ENCODE measurements at regions not wholly inside any gene's neighbourhood (a gene's known extent, or its start where the extent isn't known, plus 50 kb on each side); places are given as distances from the start of the nearest gene placed in this dataset.
"Not testable (repeated sequence)": the region's sequence is repeated elsewhere in the genome, so short reads cannot be mapped to it uniquely, and the experiment has no call there.

DNA sequence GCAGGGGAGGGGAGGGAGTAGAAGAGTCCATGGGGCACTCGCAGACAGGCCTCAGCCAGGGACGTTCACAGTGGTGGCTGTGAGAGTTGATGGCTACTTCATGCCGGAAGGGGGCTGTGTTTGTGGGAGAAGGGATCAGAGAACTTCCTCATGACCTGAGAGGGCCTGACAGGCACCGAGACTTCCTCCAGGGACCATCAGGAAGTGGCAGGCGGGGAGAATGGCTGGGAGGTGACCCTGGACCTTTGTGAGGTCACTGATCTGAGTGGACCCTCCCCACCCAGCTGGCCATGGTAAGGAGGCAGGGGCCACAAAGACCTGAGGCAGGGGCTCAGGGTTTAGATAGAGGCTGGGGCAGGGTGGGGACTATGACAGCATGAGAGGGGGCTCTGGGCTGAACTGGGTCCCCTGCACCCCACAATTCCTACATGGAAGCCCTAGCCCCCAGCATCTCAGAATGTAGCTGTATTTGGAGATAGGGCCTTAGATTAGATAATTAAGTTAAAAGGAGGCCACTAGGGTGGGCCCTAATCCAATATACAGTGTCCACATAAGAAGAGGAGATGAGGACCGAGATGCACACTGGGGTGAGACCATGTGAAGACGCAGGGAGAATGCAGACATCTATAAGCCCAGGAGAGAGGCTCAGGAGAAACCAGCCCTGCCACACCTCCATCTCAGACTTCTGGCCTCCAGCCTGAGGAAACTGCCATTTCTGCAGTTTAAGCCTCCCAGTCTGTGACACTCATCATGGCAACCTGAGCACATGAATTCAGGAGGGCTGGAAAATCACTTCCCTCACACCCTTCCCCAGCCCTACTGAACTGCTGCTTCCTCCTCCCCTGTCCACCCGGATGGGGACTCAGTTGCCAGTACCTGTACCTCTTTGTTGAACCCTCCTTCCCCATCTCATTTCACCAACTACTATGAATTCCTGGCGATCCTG lies 273.9 kb upstream of the ZNF32 start:
- Histone ChIP-seq H3K27me3 (no peaks in the 10 kb centered on the region), H3K27ac (no peak overlapping the region), H3K4me3 (no peak overlapping the region), H3K4me1 (no peaks in the 10 kb centered on the region), H3K36me3 (no peaks in the 10 kb centered on the region), H3K9me3 (peaks cover 0 to 3% of the 10 kb centered on the region in 2 donors)
- no peak for ATAC-seq
- no peak for DNase-seq
- intact Hi-C loops (cut with DNase I) = no loop called here
- TF ChIP-seq, protein P1, sequence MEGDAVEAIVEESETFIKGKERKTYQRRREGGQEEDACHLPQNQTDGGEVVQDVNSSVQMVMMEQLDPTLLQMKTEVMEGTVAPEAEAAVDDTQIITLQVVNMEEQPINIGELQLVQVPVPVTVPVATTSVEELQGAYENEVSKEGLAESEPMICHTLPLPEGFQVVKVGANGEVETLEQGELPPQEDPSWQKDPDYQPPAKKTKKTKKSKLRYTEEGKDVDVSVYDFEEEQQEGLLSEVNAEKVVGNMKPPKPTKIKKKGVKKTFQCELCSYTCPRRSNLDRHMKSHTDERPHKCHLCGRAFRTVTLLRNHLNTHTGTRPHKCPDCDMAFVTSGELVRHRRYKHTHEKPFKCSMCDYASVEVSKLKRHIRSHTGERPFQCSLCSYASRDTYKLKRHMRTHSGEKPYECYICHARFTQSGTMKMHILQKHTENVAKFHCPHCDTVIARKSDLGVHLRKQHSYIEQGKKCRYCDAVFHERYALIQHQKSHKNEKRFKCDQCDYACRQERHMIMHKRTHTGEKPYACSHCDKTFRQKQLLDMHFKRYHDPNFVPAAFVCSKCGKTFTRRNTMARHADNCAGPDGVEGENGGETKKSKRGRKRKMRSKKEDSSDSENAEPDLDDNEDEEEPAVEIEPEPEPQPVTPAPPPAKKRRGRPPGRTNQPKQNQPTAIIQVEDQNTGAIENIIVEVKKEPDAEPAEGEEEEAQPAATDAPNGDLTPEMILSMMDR (IDR thresholded peaks at IDR 0.05) = no peak

DNA sequence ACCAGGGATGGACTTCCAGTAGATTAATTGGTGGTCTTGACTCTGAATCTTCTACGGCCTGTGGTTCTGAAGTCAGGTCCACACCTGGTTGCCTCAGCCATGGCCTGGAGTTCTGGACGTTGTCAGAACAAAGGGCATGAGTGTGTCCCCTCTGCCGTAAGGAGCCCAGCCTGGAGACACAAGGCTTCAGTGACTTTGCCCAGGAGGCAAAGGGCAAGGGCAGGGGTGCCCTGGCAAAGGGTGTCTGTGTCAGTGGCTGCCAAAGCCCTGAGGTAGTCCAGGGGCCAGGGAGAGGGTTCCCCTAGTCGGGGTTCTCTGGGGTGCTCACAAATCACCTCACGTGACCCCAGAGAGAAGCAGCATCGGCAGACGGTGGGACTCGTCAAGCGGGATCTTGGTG lies 273.2 kb upstream of the ZNF32 start:
- no peak for DNase-seq
- Histone ChIP-seq H3K36me3 (no peaks in the 10 kb centered on the region), H3K4me1 (no peaks in the 10 kb centered on the region), H3K27ac (no peak overlapping the region), H3K9me3 (peaks cover 0 to 3% of the 10 kb centered on the region in 2 donors), H3K27me3 (no peaks in the 10 kb centered on the region), H3K4me3 (no peak overlapping the region)
- TF ChIP-seq, protein P1 (IDR thresholded peaks at IDR 0.05) = no peak
- ATAC-seq = no peak
- intact Hi-C loops (cut with DNase I) = no loop called here

DNA sequence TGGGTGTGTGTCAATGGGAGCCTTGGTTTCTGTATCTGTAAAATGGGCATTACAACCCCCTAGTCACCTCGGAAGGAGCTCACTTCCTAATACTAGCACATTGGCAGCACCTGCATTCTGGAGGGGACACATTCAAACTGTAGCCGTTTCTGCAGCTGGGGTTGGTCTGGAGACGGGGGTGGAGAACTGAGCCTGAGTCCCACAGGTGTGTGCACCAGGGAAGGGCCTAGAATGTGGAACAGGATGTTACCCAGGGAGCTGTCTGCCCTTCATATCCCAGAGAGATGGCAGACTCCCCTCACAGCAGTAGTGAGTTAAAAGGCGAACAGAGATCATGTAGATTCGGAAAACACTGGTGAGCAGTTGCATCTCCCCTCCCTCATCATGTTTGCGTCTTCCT lies 272.8 kb upstream of the ZNF32 start:
- TF ChIP-seq, protein P1 (IDR thresholded peaks at IDR 0.05) = no peak
- intact Hi-C loops (cut with DNase I) = no loop called here
- no peaks in the 10 kb centered on the region for H3K4me1 ChIP-seq
- no peaks in the 10 kb centered on the region for H3K27me3 ChIP-seq
- ATAC-seq (no peak), DNase-seq (no peak)
- H3K36me3 ChIP-seq = no peaks in the 10 kb centered on the region
- H3K4me3 ChIP-seq = no peak overlapping the region
- no peak overlapping the region for H3K27ac ChIP-seq
- H3K9me3 ChIP-seq = peaks cover 0 to 3% of the 10 kb centered on the region in 2 donors

DNA sequence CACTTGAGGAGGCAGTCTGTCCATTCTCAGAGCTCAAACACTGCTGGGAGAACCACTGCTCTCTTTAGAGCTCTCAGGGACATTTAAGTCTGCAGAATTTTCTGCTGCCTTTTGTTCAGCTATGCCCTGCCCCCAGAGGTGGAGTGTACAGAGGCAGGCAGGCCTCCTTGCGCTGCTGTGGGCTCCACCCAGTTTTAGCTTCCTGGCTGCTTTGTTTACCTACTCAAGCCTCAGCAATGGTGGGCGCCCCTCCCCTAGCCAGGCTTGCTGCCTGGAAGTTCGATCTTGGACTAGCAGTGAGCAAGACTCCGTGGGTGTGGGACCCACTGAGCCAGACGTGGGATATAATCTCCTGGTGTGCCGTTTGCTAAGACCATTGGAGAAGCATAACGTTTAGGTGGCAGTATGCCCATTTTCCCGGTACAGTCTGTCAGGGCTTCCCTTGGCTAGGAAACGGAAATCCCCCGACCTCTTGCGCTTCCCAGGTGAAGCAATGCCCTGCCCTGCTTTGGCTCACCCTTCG lies 271.6 kb upstream of the ZNF32 start:
- H3K9me3 ChIP-seq; H3K4me3 ChIP-seq; H3K36me3 ChIP-seq; ATAC-seq; DNase-seq; intact Hi-C loops (cut with DNase I); H3K27me3 ChIP-seq; H3K27ac ChIP-seq; H3K4me1 ChIP-seq: not testable (repeated sequence)

DNA sequence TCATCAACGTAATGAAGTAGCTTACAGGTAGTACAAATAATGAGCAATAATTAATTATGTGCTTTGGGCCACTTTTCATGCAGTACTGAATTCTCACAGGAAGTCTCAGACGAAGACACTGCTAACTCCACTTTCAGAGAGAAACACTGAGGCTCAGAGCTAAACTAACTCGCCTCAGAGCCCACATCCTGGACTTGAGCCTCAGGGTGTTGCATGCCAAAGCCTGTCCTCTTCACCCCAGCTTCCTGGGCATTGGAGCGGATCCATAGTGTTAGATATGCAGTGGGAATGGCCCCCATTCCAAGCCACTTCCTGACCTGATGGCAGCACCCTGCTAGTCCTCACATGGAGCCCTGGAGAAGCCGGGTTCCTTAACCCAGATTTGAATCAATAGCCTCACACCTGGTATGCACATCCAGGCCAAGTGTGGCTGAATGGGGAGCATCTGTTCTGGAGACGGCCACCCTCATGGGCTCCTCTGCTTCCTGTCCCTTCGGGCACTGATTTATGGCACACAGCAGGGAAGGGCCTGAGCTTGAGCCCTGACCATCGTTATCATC lies 265.1 kb upstream of the ZNF32 start:
- intact Hi-C loops (cut with DNase I) = no loop called here
- no peaks in the 10 kb centered on the region for H3K27me3 ChIP-seq
- H3K4me1 ChIP-seq = peaks cover 0 to 6% of the 10 kb centered on the region in 2 donors
- no peak for DNase-seq
- H3K9me3 ChIP-seq = no peaks in the 10 kb centered on the region
- no peak overlapping the region for H3K4me3 ChIP-seq
- H3K36me3 ChIP-seq = no peaks in the 10 kb centered on the region
- no peak for ATAC-seq
- no peak overlapping the region for H3K27ac ChIP-seq
- TF ChIP-seq, protein P1 (IDR thresholded peaks at IDR 0.05) = no peak
